ENCODE measurements at regions not wholly inside any gene's neighbourhood (a gene's known extent, or its start where the extent isn't known, plus 50 kb on each side); places are given as distances from the start of the nearest gene placed in this dataset.
A peak's percentile ranks its signal among the peaks of the same experiment; 100 is the strongest.

DNA sequence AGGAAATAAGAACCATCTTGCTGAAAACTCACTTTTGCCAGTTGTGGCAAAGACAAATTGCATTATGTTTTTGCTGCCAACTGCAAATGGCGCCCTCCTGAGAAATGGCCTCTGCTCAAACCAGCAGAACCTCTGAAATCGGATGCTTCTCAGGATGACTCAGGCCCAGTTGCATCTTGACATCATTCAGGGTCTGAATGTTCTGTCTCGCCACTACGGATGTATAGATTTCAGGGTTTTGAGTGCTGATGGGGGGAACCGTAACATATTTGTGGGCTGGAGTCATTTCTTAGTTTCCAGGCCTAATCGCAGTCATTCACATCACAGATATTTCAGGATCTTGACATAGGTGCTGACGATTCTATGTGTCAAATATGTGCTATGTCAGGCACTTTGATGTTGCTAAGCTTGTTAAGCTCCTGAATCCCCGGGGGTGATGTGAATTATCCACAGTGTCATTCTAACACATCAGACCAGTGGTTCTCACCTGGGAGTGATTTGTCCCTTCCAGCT, 207.1 kb downstream of the NFATC2 start:
- DNase-seq (ENCODE audit: low read depth): peak; percentile 65

DNA sequence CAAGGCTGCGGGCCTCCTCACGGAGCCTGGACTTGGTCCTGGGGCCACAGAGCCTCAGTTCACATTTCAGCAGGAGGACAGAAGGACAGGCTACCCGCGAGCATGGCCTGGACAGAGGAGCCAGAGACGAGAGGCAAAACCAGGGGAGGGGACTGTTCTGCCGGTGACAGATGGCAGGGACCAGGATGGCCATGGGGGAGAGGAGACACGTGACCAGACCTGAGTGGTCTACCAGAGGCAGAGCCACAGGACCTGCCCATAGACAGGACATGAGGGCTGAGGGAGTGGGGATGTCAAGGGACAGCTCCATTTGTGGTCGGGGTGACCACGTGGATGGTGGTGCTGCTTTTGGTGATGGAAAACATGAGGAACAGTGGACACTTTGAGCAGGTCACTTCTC, 207.9 kb downstream of the NFATC2 start:
- DNase-seq (ENCODE audit: low read depth): peak; percentile 23

DNA sequence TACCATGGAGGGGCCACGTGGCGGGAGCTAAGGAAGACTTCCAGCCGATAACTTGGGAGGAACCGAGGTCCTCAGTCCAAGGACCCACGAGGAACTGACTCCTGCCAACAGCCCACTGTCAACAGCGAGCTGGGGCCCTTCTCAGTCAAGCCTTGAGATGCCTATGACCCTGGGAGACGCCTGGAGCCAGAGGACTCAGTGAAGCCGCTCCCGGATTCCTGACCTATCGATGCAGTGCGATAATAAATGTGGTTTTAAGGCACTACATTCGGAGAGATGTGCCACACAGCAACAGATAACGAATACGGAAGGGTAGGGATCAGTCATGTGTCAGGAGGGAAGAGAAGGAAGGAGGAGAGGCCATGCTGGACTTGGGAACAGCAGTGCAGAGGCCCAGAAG, 208.5 kb downstream of the NFATC2 start:
- DNase-seq (ENCODE audit: low read depth): no peak

GRCh38 chr20:51333446-51333845, 209.1 kb downstream of the NFATC2 start:
- no peak for DNase-seq (ENCODE audit: low read depth)

DNA sequence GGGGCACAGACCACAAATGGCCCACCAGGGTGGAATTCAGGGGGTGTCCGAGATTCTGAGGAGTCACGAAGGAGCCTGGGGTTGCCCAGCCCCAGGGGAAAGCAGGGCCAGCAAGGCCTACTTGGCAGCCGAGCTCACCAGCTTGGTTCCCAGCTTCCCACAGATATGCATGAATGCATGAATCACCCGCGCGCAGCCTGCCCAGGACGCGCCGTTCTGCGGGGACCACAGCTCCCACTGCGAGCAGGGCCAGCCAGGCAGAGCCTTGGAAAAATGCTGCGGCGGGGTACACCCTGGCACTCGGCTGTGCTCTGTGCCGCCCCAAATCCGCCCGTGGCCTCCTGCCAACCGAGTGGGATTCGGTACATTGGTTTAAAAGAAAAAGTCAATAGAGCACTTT, 211.0 kb downstream of the NFATC2 start:
- DNase-seq (ENCODE audit: low read depth): peak; percentile 95

GRCh38 chr20:51329845-51330244, 212.7 kb downstream of the NFATC2 start:
- DNase-seq (ENCODE audit: low read depth): no peak

GRCh38 chr20:51327251-51327841, 215.2 kb downstream of the NFATC2 start:
- peak; percentile 49 for DNase-seq (ENCODE audit: low read depth)

DNA sequence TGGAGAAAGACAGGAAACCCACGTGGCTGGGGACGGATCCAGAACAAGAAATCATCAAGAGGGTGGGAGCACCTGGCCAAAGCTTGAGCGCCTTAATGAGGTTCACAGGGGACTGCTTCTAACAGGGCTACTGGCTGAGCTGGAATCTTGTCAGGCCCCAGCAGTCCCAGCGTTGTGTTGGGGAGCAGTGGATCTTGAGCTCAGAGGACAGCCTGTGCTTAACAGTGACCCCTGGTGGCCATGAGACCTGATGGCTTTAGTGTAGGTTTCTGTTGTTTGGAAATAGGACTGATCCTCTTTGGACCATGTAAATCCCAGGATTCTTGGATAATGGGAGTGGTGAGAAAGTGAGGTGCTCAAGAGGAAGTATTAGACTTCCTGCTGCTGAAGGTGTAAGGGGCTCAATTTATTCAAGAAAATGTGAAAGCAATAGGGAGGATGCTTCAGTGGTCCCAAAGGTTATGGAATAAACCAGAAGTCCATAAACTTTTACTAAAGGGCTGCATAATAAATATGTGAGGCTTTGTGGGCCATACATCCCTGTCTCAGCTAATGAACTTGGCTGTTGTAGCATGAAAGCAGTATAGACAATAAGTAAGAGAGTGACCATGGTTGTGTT, 216.2 kb downstream of the NFATC2 start:
- peak; percentile 43 for DNase-seq (ENCODE audit: low read depth)

DNA sequence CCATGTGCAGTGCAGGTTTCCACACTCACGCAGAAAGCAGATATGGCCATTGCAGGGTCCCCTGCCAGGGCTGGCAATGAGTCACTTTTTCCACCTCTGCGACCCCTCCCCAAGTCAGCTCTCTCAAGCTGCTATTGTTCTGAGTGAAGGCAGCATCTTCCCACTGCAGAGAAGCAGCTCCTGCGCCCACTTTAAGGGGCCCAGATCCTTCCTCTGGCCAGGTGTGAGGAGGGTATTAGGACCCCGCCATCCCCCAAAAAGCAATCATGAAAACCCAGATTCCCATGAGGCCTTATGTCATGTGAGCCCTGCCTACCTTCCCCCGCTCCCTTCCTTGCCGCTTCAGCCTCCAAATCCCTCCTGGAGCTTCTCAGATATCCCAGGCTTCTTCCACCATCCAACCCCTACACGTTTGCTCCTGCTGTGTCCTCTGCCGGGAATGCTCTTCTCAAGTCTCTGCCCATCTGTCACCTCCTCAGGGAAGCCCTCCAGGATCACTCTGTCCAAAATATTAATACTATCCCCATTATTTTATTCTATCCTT, 220.3 kb downstream of the NFATC2 start:
- DNase-seq (ENCODE audit: low read depth): no peak

DNA sequence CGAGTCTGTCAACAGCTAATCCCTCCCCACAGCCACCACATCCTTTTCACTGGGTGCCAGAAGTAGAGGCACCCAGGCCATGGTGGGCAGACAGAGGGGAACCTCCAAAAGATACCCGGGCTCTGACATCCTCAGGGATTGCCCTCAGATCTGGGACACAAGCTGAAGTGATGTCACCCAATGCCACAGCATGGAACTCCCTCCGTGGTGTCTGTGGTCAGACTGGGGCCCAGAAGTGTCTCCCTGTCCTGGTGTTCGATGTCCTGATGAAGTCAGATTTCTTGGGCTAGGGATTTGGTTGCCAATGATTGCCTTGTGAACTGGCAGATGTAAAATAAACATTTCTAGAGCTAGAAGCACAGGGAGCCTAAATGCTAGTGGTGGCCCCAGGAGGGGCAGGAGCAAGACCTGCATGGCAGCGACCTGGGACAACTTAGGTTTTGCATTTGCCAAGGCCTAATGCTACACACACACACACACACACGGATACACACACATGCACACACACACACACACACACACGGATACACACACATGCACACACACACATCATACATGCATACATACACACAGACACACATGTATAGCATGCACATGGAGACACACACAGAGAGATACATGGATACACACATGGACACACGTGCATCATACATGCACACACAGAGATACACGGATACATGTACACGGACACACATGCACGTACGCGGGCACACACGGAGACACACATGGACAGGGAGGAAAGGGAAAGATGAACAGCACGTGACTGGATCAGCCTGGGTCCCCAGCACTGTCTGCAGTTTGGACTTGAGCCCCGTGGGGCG, 221.0 kb downstream of the NFATC2 start:
- peak; percentile 61 for DNase-seq (ENCODE audit: low read depth)

DNA sequence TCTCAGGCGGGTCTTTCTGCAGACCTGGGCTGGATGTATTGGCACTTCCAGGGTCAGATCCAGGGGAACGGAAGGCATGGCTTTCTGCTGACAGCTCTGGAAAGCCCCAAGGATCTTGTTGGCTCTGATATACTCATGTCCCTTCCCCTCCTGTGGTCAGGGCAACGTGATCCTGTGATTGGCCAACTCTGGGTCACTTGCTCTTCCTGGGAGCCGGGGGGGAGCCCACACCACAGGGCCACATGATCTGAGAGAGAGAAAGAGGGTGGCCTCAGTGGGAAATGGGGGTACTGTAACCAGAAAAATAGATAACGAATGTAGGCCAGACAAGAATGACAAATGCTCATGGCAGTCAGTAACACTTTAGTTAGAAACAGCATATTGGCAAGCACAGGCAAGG, 223.0 kb downstream of the NFATC2 start:
- no peak for DNase-seq (ENCODE audit: low read depth)

DNA sequence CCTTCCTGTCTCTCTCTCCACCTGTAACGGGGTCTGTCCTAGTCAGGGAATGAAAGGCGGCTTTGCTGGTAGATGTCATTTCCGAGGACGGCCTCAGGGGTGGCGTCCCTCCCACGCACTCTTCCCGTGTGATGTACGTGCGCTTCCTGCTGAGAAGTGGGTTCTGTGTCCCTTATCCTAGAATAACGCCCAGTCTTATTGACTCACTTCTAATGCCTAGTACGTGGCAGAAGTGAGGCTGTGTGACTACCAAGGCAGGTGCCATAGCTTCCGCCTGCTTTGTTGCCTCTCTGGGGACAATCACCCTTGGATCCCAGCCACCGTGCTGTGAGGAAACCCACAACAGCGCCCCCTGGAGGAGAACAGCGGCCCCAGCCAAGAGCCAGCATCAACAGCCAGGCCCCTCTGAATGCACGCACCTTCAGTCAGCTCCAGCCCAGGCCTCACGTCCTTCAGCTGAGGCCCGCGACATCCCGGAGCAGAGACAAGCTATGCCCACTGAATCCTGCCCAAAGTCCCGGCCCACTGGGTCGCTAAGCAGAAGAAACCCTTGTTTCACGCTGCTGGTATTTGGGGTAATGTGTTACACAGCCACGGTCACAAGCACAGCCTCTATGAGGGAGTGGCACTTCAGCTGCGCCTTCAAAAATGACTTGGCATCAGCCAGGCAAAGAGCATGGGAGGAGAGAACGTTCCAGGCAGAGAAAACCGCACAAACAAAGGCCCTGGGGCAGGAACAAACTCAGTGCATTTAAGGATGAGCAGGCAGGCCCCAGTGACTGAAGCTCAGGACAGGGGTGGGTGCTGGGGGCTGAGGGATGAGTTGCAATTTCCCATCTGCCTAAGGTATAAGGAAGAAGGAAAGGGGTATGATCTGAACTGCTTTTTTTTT, 224.2 kb downstream of the NFATC2 start:
- no peak for DNase-seq (ENCODE audit: low read depth)

DNA sequence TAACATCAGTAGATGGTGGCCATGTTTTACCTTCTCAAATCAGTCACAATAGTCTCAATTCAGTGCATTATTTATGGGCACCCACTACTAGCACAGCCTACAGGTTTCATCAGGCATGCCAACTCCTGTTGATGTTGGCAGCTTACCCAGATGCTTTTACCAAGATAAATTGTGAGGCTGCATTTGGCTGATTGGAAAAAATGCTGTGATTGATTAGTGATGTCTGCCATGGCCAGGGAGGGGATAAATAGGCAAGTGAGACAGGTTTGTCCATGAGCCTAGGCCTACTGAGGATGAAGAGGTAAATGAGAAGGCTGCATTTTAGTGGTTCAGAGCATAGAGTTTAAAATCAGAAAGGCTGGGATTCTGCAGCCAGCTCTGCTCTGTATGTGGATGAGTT, 227.1 kb downstream of the NFATC2 start:
- DNase-seq (ENCODE audit: low read depth): no peak

- DNase-seq (ENCODE audit: low read depth): no peak
These were observed 229.1 kb downstream of the NFATC2 start for GRCh38 chr20:51313358-51313827.

- no peak for DNase-seq (ENCODE audit: low read depth)
These were observed 230.1 kb downstream of the NFATC2 start for GRCh38 chr20:51312480-51312783.

DNA sequence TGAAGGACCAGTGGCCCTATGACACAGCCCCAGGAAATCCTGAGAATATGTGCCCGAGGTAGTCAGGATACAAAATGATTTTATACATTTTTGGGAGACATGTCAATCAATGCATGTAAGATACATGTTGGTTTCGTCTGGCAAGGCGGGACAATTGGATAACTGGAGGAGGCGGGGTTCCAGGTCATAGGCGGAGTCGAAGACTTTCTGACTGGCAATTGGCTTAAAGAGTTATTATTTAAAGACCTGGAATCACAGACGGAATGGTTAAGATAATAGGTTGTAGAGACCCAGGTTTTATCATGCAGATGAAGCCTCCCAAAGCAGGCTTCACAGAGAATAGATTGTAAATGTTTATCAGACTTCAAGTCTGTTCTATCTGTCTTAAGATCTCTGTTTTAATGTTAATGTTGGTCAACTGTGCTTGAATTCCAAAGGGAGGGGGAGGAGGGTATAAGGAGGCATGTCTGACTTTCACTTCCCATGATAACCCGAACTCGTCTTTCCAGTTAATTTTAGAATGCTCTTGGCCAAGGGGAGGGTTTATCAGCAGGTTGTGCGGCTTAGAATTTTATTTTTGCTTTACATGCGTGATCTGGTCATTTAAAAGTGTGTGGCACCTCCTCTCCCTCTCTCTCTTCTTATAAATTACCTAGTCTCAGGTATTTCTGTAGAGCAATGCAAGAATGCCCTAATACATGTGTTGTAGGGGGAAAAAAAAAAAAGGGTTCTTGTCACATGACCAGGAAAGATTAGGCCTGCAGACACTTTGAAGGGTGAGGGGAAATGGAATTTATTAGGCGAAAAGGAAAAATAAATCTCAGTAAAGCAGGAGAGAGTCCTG, 230.7 kb downstream of the NFATC2 start:
- no peak for DNase-seq (ENCODE audit: low read depth)

GRCh38 chr20:51310216-51310615, 232.3 kb downstream of the NFATC2 start:
- no peak for DNase-seq (ENCODE audit: low read depth)

DNA sequence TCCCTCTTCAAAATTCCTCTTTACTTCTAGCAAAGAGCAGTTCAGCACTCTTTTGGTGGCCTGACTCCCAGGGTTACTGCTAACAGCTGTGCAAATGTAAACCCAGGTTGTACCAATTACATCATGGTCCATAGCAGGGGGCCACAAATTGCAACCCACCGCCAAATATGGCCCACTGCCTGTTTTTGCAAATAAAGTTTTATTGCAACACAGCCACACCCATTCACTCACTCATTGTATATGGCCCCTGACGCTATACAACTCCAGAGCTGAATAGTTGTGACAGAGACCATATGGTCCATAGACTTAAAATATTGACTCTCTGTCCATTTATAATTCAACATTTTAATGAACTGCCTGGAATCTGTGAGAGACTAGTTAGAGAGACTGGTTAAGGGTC, 233.4 kb downstream of the NFATC2 start:
- DNase-seq (ENCODE audit: low read depth): no peak

- DNase-seq (ENCODE audit: low read depth): peak; percentile 75
These were observed 235.8 kb downstream of the NFATC2 start for GRCh38 chr20:51306521-51307358.
